ENCODE measurements at regions not wholly inside any gene's neighbourhood (a gene's known extent, or its start where the extent isn't known, plus 50 kb on each side); places are given as distances from the start of the nearest gene placed in this dataset.

GRCh38 chr9:27847380-27847779, 274.1 kb upstream of the C9orf72 start:
- Histone ChIP-seq H3K36me3 (ENCODE audit: control insufficient read depth in 2 of 2, extremely low read depth in 1 of 2, insufficient read depth in 2 of 2, low read length in 2 of 2) (no peaks in the 10 kb centered on the region), H3K4me2 (ENCODE audit: control insufficient read depth, extremely low read depth, insufficient read depth, low read depth, low read length) (no peak overlapping the region), H3K27me3 (ENCODE audit: control insufficient read depth, extremely low read depth, insufficient read depth, low read length) (no peaks in the 10 kb centered on the region), H2AFZ (ENCODE audit: control insufficient read depth, low read length) (no peak overlapping the region), H3K9ac (ENCODE audit: control insufficient read depth, extremely low read depth, insufficient read depth, low read length) (no peak overlapping the region), H3K79me2 (ENCODE audit: control insufficient read depth, insufficient read depth, low read length) (no peaks in the 10 kb centered on the region), H3K4me1 (ENCODE audit: control insufficient read depth, extremely low read depth, insufficient read depth, low read length) (no peaks in the 10 kb centered on the region), H3K27ac (ENCODE audit: control insufficient read depth, insufficient read depth, low read length) (no peak overlapping the region), H3K9me1 (ENCODE audit: control insufficient read depth, extremely low read depth, insufficient read depth, low read length) (no peaks in the 10 kb centered on the region), H4K20me1 (ENCODE audit: control insufficient read depth, extremely low read depth, insufficient read depth, low read length) (no peaks in the 10 kb centered on the region), H3K4me3 (ENCODE audit: control insufficient read depth in 2 of 3, extremely low read depth in 1 of 3, insufficient read depth in 2 of 3, low read depth in 1 of 3, low read length in 3 of 3) (no peak overlapping the region), H3K9me3 (ENCODE audit: control insufficient read depth, low read depth, low read length) (no peaks in the 10 kb centered on the region)
- FAIRE-seq (no peak), DNase-seq (ENCODE audit: low read depth, low spot score) (no peak)
- TF ChIP-seq, protein P1, sequence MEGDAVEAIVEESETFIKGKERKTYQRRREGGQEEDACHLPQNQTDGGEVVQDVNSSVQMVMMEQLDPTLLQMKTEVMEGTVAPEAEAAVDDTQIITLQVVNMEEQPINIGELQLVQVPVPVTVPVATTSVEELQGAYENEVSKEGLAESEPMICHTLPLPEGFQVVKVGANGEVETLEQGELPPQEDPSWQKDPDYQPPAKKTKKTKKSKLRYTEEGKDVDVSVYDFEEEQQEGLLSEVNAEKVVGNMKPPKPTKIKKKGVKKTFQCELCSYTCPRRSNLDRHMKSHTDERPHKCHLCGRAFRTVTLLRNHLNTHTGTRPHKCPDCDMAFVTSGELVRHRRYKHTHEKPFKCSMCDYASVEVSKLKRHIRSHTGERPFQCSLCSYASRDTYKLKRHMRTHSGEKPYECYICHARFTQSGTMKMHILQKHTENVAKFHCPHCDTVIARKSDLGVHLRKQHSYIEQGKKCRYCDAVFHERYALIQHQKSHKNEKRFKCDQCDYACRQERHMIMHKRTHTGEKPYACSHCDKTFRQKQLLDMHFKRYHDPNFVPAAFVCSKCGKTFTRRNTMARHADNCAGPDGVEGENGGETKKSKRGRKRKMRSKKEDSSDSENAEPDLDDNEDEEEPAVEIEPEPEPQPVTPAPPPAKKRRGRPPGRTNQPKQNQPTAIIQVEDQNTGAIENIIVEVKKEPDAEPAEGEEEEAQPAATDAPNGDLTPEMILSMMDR (optimal IDR thresholded peaks at IDR 0.05 in 1 of 3, IDR thresholded peaks at IDR 0.05 in 1 of 3, conservative IDR thresholded peaks at IDR 0.05 in 1 of 3; ENCODE audit: extremely low read depth in 1 of 3, insufficient read depth in 2 of 3, low read length in 3 of 3) = no peak
- no peak for TF ChIP-seq EZH2 (IDR thresholded peaks at IDR 0.05; ENCODE audit: low read length)
- dilution Hi-C loops (cut with MboI; ENCODE audit: extremely low pct_ligation_motif_present, low sequenced_read_pairs) = no loop called here

DNA sequence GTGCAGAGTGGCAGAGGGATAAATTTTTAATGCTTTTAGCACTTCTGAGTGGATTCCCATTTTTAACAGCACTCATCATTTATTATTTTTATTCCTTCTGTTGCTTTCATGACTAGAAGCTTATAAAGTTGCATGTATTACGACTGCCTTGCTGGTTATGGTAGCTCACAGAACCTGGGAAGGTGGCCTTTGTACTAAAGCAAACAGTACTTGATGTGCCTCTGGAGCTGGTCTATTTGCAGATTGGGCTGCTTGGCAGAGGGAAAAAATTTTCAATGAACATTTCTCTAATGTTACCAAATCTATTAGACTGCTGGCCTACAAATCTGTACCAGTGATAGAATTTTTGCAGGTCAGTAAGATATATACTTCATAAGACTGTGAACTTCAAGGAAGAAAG, 274.5 kb upstream of the C9orf72 start:
- Histone ChIP-seq H3K4me2 (ENCODE audit: control insufficient read depth, extremely low read depth, insufficient read depth, low read depth, low read length) (no peak overlapping the region), H3K36me3 (ENCODE audit: control insufficient read depth in 2 of 2, extremely low read depth in 1 of 2, insufficient read depth in 2 of 2, low read length in 2 of 2) (no peaks in the 10 kb centered on the region), H3K4me1 (ENCODE audit: control insufficient read depth, extremely low read depth, insufficient read depth, low read length) (no peaks in the 10 kb centered on the region), H3K9ac (ENCODE audit: control insufficient read depth, extremely low read depth, insufficient read depth, low read length) (no peak overlapping the region), H3K27me3 (ENCODE audit: control insufficient read depth, extremely low read depth, insufficient read depth, low read length) (no peaks in the 10 kb centered on the region), H2AFZ (ENCODE audit: control insufficient read depth, low read length) (no peak overlapping the region), H3K9me3 (ENCODE audit: control insufficient read depth, low read depth, low read length) (no peaks in the 10 kb centered on the region), H3K9me1 (ENCODE audit: control insufficient read depth, extremely low read depth, insufficient read depth, low read length) (no peaks in the 10 kb centered on the region), H3K4me3 (ENCODE audit: control insufficient read depth in 2 of 3, extremely low read depth in 1 of 3, insufficient read depth in 2 of 3, low read depth in 1 of 3, low read length in 3 of 3) (no peak overlapping the region), H3K79me2 (ENCODE audit: control insufficient read depth, insufficient read depth, low read length) (no peaks in the 10 kb centered on the region), H4K20me1 (ENCODE audit: control insufficient read depth, extremely low read depth, insufficient read depth, low read length) (no peaks in the 10 kb centered on the region), H3K27ac (ENCODE audit: control insufficient read depth, insufficient read depth, low read length) (no peak overlapping the region)
- DNase-seq (ENCODE audit: low read depth, low spot score) (no peak), FAIRE-seq (no peak)
- dilution Hi-C loops (cut with MboI; ENCODE audit: extremely low pct_ligation_motif_present, low sequenced_read_pairs) = no loop called here
- TF ChIP-seq, protein P1 (optimal IDR thresholded peaks at IDR 0.05 in 1 of 3, IDR thresholded peaks at IDR 0.05 in 1 of 3, conservative IDR thresholded peaks at IDR 0.05 in 1 of 3; ENCODE audit: extremely low read depth in 1 of 3, insufficient read depth in 2 of 3, low read length in 3 of 3) = no peak
- no peak for TF ChIP-seq EZH2 (IDR thresholded peaks at IDR 0.05; ENCODE audit: low read length)

All from keratinocyte (primary cell).